ENCODE measurements at regions not wholly inside any gene's neighbourhood (a gene's known extent, or its start where the extent isn't known, plus 50 kb on each side); places are given as distances from the start of the nearest gene placed in this dataset.

DNA sequence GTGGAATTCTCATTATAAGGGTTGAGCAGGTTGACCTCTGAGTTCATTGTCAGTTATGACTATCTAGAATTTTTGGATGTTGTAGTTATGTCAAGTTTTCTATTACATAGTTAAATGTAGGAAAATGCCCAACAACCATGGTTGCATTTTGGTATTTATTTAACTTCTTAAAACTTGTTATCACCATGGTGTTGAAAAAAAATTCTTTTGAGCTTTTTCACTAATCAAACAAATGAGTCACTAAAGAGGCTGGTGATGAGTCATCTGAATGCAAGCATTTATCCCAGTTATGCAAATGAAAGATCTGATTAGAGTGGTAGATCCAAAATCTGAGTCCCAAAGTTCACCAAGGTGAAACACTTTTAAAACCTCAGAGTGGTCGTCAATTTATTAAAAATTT lies 624.7 kb upstream of the IGFBP3 start:
- DNase-seq (ENCODE audit: low read depth in 2 of 2): no peak

DNA sequence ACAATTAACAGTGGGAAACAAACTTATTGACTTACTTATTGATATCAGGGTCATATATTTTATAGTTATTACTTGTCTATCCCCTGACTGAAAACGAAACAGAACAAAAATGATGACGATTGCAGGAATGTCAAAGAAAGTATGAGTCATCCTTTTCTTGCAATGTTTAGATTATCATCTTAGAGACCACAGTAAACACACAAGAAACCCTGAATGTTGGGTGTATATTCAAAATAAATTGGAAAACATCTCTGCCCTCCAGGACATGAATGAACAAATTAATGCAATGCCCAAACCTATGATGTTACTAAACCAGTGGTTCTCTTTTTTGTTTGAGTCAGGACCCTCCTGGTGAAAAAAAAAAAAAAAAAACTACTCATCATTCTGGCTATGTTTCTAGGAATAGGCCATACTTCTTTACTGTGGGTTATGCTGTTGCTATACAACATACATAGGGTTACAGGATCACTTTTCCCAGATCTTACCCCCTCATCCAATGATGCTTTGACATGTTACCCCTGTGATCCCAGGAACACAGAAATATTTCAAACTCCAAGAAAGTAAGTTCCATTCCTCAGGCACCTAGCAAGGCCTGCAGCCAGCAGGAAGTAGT lies 623.4 kb upstream of the IGFBP3 start:
- no peak for DNase-seq (ENCODE audit: low read depth in 2 of 2)

DNA sequence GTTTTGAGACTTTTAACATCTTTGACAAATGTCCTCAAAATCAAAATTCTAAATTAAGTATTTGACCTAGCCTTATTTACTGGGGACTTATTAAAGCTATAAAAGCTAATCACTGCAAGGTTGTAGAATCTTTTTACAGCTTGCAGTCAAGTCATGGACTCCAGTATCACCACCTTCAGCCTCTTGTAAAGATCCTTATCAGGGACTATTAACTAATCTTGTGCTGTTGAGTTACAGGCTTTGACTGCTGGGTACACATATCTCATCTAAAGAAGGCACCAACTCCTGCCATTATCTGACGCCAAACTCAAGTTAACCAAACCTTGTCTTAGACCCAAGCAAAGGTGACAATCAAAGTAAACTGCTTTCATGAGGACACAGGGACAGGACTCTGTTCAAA lies 621.0 kb upstream of the IGFBP3 start:
- no peak for DNase-seq (ENCODE audit: low read depth in 2 of 2)

DNA sequence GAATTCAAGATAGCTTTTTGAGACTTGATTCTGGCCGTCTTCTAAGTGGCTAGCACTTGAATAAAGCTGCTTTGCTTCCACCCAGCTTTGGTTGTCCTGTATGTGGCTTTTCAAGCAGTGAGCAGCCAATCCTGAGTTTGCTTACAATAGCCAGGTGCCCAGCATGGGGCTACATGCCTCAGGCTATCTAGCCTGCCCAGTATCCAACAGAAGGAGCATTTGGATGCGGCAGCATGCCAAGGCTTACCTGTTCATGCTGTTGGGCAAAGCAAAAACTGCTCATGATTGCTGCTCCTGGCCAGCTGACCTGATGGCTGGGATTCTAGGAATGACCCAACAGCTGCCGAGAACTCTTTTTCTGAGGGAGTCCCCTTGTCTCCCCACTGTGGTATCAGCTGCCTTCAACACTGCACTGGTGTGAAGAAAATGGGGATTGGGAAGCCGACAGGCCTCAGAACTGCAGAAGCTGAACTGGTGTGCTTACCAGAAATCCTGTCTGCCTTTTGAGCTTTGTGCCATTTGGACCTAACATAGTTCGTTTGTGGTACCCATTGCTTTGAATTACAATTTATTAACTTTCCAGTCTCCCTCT lies 618.9 kb upstream of the IGFBP3 start:
- no peak for DNase-seq (ENCODE audit: low read depth in 2 of 2)

DNA sequence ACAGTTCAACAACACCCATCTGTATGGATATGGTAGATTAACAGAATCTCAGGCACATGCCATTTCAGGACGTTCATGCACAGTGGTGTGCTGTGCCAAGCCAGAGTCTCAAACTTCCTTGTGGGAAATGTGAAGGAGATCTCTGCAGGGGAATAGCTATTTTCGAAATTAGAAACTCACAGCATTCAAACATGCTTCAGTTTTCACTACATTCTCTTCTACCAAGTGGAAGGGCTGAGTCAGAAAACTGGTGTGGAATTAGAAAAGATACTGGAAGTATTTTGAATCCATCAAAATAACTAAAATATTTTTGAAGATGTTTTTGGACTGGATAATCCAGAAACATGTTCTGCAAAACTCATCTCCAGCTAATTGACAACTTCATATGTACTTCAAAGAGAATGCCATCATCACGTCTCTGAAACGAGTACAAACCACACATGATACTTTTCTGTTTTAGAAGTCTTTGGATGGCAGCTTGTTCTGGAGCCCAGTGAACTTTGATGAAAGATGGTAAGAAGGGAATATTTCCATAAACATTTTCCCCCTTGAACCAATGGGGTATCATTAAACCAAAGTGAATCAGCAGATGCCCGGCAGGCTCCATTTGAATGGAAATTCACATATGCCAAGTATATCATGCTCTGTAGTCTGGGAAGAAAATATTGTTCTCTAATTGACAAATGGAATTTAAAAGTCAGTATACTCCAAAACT lies 616.3 kb upstream of the IGFBP3 start:
- no peak for DNase-seq (ENCODE audit: low read depth in 2 of 2)

DNA sequence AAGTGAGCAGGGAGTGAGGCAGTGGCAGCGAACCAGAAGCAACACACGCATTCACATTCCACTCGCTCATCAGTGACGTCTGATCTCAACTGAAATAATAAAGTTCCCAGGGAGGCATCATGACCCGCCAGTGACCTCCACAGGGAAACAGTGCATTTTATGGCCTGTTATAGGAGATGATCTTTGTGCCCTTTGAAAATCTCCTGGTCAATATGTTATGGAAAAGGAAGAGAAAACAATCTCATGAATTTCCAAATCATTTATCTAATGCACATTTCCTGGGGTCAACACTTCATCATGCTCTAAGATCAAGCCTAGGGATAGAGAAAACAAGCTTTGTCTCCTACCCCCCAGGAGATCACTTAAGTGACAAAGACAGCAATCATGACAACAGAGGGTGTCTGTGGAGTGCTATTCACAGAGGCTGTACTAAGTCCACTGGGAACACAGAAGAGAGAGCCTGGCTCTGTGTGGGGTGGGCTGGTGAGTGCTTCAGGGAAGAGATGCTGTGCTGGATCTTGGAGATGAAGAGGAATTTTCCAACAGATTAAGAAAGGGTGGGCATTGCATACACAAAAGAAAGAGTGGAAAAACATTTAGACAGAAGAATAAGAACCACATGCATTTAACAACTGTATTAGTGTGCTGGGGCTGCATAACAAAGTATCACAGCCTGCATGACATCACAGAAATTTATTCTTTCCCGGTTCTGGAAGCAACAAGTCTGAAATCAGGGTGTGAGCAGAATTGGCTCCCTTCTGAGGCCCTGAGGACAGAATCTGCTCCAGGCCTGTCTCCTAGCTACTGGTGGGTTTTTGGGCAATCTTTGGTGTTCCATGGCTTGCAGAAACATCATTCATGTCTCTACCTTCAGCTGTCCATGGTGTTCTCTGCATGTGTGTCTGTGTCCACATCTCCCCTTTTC lies 613.9 kb upstream of the IGFBP3 start:
- DNase-seq (ENCODE audit: low read depth in 2 of 2): no peak

DNA sequence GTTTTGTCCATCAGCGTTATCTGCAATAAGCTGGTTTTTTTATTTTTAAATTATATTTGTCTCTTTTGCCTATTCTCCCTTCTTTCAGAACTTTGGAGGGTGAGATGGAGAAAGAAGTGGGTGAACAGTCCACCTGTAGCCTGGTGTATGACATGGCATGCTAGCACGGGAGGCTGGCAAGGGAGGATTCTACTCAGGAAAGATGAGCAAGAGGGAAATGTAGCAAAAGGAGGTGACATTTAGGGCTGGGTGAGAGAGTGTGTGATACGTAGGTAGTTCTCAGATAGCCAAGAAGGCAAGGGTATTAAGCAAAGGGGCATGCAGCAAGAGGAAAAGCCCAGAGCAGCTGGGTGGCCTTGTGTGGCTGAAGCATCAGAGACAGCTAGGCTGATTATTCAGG lies 612.9 kb upstream of the IGFBP3 start:
- DNase-seq (ENCODE audit: low read depth in 2 of 2): no peak

DNA sequence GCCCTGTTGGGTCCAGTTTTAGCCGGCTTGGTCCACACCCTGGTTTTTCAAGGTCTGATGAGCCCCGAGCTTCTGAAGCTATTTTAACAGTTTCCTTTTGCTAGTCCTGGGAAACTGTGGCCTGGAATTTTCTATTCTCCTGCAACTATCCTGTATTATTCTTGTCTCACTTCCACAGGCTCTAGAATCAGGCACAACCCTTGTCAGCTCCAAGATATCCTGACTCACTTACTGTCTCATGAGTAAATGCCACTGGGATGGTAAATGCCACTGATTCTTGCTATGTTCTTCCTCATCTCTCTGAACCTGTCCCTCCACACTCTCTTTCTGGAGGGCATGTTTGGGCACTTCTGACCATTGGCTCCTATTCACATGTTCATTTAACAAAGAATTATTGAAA lies 611.5 kb upstream of the IGFBP3 start:
- DNase-seq (ENCODE audit: low read depth in 2 of 2): no peak

DNA sequence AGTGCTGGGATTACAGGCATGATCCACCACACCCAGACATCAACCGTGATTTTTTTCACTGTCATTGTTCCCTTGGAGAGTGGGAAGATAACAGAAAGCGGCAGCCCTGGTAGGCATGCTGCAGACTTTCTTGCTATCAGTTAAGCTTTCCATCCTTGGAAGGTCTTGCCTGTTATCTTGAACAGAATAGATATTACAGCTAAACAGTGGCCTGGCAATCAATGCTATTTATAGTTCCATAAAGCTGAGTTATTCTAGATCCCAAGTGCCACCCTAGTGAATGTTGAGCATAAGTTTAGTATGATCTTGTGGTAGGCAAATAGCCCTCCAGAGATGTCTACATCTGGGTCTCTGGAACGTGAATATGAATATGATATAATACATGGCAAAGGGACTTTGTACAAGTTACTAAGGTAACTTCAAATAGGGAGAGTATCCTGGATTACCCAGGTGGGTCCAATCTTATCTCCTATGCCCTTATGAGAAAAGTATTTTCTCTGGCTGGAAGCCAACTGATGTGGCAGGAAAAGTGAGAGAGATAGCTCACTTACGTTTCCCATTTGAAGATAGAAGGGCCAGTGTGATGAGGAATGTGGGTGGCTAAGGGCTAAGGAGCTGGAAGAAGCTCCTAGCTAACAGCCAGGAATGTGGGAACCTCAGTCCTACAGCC lies 609.1 kb upstream of the IGFBP3 start:
- no peak for DNase-seq (ENCODE audit: low read depth in 2 of 2)

DNA sequence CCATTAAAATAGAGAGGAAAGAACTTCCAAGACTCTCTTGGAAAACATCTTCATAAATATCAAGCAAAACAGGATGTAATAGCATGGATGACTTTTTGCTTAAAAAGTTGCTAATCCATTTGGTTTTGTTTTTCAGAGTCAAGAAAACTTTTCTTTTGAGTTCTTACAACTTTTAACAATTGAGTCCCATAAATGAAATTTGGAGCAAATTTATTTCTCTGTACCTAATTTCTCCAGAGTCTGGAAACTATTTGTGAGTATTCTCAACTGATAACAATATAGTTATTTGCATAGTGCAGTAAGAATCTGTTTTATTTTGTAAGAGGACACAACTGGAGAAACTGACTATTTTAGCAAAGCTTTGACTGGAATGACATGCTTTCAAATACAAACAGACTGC lies 606.3 kb upstream of the IGFBP3 start:
- no peak for DNase-seq (ENCODE audit: low read depth in 2 of 2)

DNA sequence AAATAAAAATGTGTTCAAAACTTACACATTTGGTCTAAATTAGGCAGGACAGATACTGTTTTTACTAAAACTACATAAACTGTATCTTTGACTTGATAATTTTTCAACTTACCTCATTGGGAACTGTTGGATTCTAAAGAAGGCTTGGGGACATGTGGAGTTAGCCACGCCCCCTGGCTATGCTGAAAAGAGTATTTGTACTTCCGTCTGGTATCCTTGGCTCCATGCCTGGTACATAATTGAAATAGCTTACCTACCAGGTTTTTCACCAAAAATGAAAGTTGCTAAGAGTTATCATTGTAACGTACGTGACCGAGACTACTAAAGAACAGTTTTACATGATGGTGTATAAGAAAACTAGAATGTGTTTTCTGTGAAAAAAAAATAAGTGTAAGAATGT lies 604.8 kb upstream of the IGFBP3 start:
- DNase-seq (ENCODE audit: low read depth in 2 of 2): no peak

DNA sequence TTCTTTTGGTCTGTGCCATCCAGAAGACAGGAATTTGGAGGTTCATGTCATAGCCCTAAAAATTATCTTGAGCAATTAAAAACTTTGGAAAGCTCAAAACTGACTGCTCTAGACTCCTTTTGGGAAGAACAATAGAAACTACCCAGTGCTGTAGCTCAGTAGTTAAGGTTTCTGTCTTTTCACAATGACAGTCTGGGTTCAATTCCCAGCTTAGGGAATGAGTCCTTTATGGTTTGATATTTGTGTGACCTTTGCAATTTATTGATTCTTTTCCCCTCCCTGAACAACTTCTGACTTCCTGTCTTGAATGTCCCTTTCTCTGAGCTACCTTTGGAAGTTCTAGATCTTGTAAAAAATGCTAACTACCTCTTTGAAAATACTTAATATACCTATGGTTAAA lies 603.3 kb upstream of the IGFBP3 start:
- DNase-seq (ENCODE audit: low read depth in 2 of 2): no peak

DNA sequence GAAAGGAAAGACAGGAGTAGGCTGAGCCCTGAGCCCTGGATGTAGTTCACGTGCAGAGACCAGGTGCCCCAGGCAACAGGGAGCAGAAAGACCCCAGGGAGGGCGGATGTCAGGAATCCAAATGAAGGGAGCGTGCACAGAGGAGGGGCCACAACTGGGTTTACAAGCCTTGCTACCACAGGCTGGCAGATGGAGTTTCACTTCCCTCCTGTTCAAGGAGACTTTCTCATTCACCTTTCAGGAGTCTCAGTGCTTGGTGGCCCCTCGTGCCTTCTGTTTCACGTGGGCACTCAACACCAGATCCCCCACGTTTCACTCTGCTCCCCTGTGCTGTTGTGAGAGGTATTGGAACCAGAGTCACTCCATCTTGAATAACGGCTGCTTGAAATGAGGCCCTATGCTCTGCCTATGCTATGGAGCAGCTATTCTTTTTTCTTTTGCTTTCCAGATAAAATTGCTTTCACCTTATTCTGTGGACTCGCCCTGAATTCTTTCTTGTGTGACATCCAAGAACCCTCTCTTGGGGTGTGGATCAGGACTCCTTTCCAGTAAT lies 601.4 kb upstream of the IGFBP3 start:
- no peak for DNase-seq (ENCODE audit: low read depth in 2 of 2)

DNA sequence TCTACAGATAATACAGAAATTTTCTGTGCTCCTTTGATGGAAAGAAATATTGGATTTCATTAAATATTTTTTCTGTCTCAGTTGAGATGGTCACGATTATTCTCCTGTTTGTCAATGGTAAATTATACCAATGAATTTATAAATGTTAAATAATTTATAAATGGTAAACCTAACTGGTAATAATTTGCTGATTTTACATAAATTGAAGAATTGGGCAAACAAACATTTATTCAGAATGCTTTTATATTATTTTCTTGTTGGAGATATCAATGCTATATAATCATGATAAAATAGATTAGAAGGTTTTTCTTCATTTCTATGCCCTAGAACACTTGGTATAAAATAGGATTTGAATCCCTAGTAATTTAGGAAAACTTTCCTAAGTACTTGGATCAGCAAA lies 597.6 kb upstream of the IGFBP3 start:
- DNase-seq (ENCODE audit: low read depth in 2 of 2): no peak

DNA sequence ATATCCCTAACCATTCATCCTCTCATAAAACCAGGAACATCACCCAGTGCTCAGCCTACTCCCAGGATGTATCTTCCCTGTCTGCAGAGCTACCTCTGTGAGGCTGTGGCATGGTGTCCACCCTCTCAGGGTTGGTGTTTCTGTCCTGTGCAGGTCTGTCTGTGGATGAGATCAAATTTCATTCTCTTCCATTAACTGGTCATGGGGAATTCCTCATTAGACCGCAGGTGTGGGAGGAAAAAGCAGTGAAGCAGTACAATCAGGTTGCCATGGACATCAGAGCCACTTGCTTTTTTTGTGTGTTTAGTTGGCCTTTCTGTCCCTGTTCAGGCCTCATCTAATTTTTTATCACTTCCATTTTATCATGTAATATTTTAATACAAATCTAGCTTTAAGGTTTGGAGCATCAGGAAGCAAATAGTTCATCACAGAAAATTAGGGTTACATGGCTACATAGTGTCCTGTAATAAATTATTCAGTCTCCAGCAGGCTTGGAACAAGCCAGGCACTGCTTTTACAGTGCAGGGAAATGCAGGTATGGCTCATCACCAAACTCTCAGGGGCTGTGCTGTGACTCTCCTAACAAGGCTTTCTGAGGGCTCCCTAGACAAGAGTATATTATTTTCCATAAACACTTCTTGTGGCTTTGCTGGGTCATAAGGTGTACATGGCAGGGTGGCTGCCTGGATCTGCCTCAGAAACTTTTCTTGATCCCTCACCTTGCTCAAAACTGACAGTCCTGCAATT lies 594.9 kb upstream of the IGFBP3 start:
- no peak for DNase-seq (ENCODE audit: low read depth in 2 of 2)

DNA sequence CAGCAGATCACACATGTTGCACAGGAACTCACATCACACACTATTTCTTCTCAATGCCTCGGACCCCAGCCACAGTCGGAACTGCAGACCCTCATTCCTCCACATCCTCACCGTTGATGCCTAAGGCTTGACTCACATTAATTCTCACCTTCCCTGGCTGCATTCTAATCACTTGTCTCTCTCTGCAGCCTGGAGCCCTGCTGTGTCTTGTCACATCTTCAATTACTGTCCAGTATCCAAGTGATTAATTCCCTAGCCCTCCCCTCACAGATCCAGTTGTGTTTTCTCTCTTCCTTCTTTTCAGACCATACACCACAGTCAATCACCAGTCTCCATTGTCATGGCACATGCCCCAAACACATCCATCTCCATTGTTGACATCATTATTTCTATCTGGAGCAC lies 592.4 kb upstream of the IGFBP3 start:
- no peak for DNase-seq (ENCODE audit: low read depth in 2 of 2)

DNA sequence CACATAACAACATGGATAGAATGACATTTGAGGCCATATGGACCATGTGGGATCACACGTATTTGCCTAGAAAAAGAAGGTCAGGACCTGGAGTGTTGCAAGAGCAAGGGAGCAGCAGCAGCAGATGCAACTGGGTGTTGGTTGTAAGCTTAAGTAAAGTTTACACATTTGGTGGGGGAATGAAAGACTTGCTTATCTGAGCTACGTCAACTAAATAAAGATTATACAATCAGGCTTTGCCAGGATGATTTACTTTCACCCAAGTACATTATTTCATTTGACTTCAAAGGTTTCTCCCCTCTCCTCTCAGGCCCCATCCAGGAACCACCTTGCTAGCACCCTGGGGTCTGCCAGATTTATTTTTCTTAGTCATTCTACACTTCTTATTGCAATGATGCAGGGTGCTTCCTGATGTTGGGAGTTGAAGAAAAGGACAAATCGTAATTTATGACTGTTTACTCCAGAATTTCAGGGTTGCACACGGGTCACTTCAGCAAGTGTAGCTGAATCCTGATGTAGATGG lies 591.9 kb upstream of the IGFBP3 start:
- DNase-seq (ENCODE audit: low read depth in 2 of 2): no peak

DNA sequence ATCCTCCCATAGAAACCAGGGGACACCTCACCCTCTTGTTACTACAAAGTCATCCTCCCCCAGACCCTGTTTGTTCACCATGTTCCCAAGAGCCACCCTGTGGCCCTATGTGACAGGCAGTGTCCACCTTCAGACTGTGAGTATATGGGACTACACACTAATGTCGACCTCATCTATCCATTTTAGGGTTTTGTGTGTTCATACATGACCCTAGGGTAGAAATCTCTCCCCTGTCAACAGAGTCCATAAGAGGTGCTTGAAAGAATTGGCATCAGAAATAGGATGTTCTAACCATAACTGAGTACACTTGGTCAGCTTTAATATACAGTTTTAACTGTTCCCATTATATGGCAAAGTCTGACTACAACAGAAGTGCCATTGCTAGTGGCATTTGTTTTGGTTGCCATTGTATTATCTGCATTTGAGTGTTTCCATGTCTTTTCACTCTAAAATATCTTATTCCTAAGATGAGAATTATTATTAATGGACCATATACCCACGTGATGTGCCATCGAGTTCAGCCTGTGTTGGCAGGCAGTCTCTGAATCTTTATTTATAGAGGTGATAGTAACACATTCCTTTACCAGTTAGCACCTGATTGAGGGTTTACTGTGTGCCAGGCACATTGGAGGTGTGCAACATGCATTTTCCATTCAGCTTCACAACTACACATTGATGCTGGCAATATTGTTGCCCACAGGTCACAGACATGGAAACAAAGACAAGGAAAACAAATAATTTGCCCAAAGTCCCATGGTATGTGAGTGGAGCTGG lies 590.6 kb upstream of the IGFBP3 start:
- no peak for DNase-seq (ENCODE audit: low read depth in 2 of 2)

DNA sequence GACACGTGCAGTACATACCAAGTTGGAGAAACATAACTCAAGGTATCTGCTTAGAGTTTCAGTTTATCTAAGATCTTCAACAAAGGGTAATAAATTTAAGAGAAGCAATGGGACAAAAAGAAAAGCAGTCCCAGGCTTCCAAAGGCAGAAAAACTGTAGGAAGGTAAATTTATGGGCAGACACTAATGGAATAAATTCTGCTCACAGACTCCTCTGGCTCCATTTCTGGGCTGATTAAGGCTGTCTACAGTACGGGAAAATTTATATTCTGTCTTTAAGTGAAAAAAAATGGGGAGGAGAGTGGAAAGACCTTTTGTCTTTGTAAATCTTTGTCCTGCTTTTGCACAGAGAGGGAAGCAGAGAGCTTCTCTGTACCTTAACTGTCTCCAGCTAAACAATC lies 587.5 kb upstream of the IGFBP3 start:
- no peak for DNase-seq (ENCODE audit: low read depth in 2 of 2)

DNA sequence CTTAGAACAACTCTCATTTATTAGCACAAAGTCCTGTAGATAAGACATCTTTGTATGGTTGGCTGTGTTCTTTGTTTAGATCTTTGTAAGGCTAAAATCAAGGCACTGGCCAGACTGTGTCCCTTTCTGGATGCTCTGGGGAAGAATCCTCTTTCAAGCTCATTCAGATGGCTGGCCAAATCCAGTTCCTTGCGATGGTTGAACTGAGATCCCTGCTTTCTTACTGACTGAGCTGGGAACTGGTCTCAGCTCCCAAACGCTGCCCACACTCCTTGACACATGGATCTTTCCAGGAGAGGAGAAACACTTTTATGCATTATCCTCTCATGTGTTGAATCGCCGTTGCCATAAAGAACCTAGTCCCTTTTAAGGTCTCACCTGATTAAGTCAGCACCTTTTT lies 586.5 kb upstream of the IGFBP3 start:
- DNase-seq (ENCODE audit: low read depth in 2 of 2): no peak

Data from stimulated activated CD8-positive, alpha-beta memory T cell treated with anti-CD3 and anti-CD28 coated beads, Interleukin-15, amount 100 ng/mL, for 48 hours (primary cell).